Transverse colon (tissue), 4 donors: ENCODE measurements at regions not wholly inside any gene's neighbourhood (a gene's known extent, or its start where the extent isn't known, plus 50 kb on each side); places are given as distances from the start of the nearest gene placed in this dataset.

Experiments used
- DNase-seq: peaks from one replicate; pipeline ENCODE4 v3.0.0-alpha.2; 2019
- H3K27ac ChIP-seq, 4 donors: fragments of 200-600 bp; sonication (generic); 2 replicates each; pipeline ENCODE4 v1.5.1; 2016 to 2018; ENCODE audit warnings: inconsistent platforms in 4 of 4
- H3K27me3 ChIP-seq: fragments of 200-600 bp; sonication (generic); 2 replicates; pipeline ENCODE4 v1.5.1; 2017; ENCODE audit warnings: inconsistent platforms
- H3K36me3 ChIP-seq, 4 donors: fragments of 200-600 bp; sonication (generic); 2 replicates each; pipeline ENCODE4 v1.5.1; 2017 to 2019; ENCODE audit warnings: inconsistent platforms in 4 of 4
- H3K4me1 ChIP-seq, 4 donors: fragments of 200-600 bp; sonication (generic); 2 replicates each; pipeline ENCODE4 v1.5.1; 2017 to 2020; ENCODE audit warnings: inconsistent platforms in 4 of 4
- H3K4me3 ChIP-seq, 4 donors: fragments of 200-600 bp; sonication (generic); 1 replicate in 1 of 4; 2 replicates in 3 of 4; pipeline versions ENCODE4 v1.5.1 to v1.6.1; 2017 to 2019; ENCODE audit warnings: inconsistent platforms in 4 of 4
- H3K9me3 ChIP-seq, 2 donors: fragments of 200-600 bp; sonication (generic); 2 replicates each; pipeline ENCODE4 v1.5.1; 2017 to 2019; ENCODE audit warnings: inconsistent platforms in 2 of 2
- EP300 ChIP-seq: sonication (generic); formaldehyde crosslinking; IDR thresholded peaks from one replicate; pipeline ENCODE4 v1.6.1; 2017; ENCODE audit warnings: antibody characterized with exemption, low read depth
- POLR2A ChIP-seq: fragments of 450-650 bp; IDR thresholded peaks from one replicate; pipeline ENCODE4 v1.6.1; 2016; ENCODE audit warnings: antibody characterized with exemption, mild to moderate bottlenecking, moderate library complexity
- POLR2AphosphoS5 ChIP-seq, 3 donors: sonication (generic); formaldehyde crosslinking; IDR thresholded peaks; one replicate each; pipeline ENCODE4 v1.6.1; 2016; ENCODE audit warnings: antibody characterized with exemption in 3 of 3
- WGBS, 2 donors: methylation state at CpG; one replicate each; pipeline ENCODE4 v1.1.5; 2018; ENCODE audit warnings: low coverage in 1 of 2; 5-methylcytosine and 5-hydroxymethylcytosine counted together
- in situ Hi-C, 4 donors: fragments of 200-750 bp; cut with MboI; loops; one replicate each; pipeline versions ENCODE4 v1.15.0 to v1.15.1; 2017; ENCODE audit warnings: low sequenced_read_pairs in 3 of 4, low pct_ligation_motif_present in 1 of 4, low pct_unique_long_range_greater_than_20kb in 1 of 4
- intact Hi-C: fragments of 100-400 bp; cut with DNase I; formaldehyde crosslinking; loops from one replicate; pipeline ENCODE4 v1.15.1; 2023; ENCODE audit warnings: low total_unique reads
- TF ChIP-seq, protein P1 (sequence below), 5 experiments: fragments of 200-600 bp in 3 of 5; fragments of 450-650 bp in 2 of 5; sonication (generic) in 3 of 5; IDR thresholded peaks; 1 replicate in 2 of 5; 2 replicates in 3 of 5; pipeline ENCODE4 v1.5.1; 2016 to 2017; ENCODE audit warnings: antibody characterized with exemption in 5 of 5, inconsistent platforms in 3 of 5, mild to moderate bottlenecking in 2 of 5, moderate library complexity in 1 of 5

GRCh38 chr4:56197387-56197786 lies 189.9 kb downstream of the AASDH start:
- intact Hi-C loops: no loop called here
- Histone ChIP-seq H3K4me3 (no peak overlapping the region), H3K27ac (peak overlapping the region; percentile 45 to 69 (median 61)), H3K36me3 (no peaks in the 10 kb centered on the region), H3K9me3 (no peaks in the 10 kb centered on the region), H3K4me1 (peaks cover 7 to 35% (median 21%) of the 10 kb centered on the region in 4 donors), H3K27me3 (no peaks in the 10 kb centered on the region)
- peak; percentile 21 for DNase-seq
- TF ChIP-seq EP300 (no peak), POLR2AphosphoS5 (IDR thresholded peaks at IDR 0.05) (peak in 1 of 3 donors; percentile 15)
- TF ChIP-seq, protein P1, sequence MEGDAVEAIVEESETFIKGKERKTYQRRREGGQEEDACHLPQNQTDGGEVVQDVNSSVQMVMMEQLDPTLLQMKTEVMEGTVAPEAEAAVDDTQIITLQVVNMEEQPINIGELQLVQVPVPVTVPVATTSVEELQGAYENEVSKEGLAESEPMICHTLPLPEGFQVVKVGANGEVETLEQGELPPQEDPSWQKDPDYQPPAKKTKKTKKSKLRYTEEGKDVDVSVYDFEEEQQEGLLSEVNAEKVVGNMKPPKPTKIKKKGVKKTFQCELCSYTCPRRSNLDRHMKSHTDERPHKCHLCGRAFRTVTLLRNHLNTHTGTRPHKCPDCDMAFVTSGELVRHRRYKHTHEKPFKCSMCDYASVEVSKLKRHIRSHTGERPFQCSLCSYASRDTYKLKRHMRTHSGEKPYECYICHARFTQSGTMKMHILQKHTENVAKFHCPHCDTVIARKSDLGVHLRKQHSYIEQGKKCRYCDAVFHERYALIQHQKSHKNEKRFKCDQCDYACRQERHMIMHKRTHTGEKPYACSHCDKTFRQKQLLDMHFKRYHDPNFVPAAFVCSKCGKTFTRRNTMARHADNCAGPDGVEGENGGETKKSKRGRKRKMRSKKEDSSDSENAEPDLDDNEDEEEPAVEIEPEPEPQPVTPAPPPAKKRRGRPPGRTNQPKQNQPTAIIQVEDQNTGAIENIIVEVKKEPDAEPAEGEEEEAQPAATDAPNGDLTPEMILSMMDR (IDR thresholded peaks at IDR 0.05): peak in 1 of 5 experiments; percentile 18
- WGBS, 2 donors: 81 to 87% methylated on average over 4 to 5 of the region's 5 CpGs
- in situ Hi-C loops: no loop called here

DNA sequence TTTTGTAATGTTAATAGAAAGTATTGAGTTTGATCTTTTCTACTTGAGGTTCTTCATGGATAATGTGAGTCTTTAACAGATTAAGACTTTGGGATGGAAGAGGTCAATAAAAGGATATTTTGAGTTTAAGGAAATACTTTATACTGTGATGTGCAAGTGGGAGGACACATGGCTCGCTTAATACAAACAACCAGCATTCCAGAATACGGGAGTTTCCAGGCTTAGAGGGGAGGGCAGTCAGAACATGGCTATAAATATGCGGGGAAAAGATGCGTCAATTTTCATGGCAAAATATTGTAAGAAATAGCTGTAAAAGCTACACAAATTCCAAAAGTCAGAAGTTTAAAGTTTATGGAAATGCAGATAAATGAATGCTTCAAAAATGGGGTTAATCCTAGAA lies 192.3 kb downstream of the AASDH start:
- Histone ChIP-seq H3K27ac (no peak overlapping the region), H3K9me3 (no peaks in the 10 kb centered on the region), H3K36me3 (no peaks in the 10 kb centered on the region), H3K4me1 (peaks cover 7 to 35% (median 21%) of the 10 kb centered on the region in 4 donors), H3K4me3 (no peak overlapping the region), H3K27me3 (no peaks in the 10 kb centered on the region)
- DNase-seq: no peak
- TF ChIP-seq POLR2AphosphoS5 (IDR thresholded peaks at IDR 0.05) (no peak), POLR2A (no peak), EP300 (no peak)
- TF ChIP-seq, protein P1 (IDR thresholded peaks at IDR 0.05): no peak
- intact Hi-C loops (no loop called here), in situ Hi-C loops (no loop called here)
- WGBS, 2 donors: 58 to 70% methylated on average over 4 of the region's 4 CpGs

GRCh38 chr4:56191534-56191933 lies 195.8 kb downstream of the AASDH start:
- 67 to 85% methylated on average over 3 to 6 of the region's 6 CpGs for WGBS, 2 donors
- in situ Hi-C loops (no loop called here), intact Hi-C loops (no loop called here)

DNA sequence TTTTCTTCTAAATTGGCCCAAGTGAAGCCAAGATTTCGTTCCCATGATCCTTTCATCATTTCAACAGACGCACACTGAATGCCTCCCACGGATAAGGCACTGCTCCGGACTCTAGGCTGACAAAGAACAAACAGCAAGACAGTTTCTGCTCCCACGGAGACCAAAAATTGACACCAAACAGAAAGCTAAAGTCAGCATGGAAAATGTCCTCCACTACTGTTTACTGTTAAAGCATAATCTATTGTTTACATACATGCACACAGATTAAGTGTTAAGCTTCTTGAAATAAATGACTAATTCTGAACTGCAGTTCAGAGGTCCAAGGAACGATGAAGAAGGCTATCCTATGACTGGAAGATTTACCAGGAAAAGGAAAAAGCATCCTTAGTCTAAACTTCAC lies 199.6 kb downstream of the AASDH start:
- H3K4me1 ChIP-seq: no peaks in the 10 kb centered on the region
- intact Hi-C loops: no loop called here
- WGBS, 2 donors: 63 to 70% methylated on average over 5 to 6 of the region's 6 CpGs
- no peaks in the 10 kb centered on the region for H3K36me3 ChIP-seq
- no peaks in the 10 kb centered on the region for H3K9me3 ChIP-seq
- no peaks in the 10 kb centered on the region for H3K27me3 ChIP-seq
- no peak for DNase-seq
- TF ChIP-seq EP300 (no peak), POLR2A (no peak), POLR2AphosphoS5 (IDR thresholded peaks at IDR 0.05) (no peak)
- TF ChIP-seq, protein P1 (IDR thresholded peaks at IDR 0.05): no peak
- no peak overlapping the region for H3K4me3 ChIP-seq
- no peak overlapping the region for H3K27ac ChIP-seq
- in situ Hi-C loops: no loop called here

More at GRCh38 chr4:56191534-56191933, 195.8 kb downstream of the AASDH start:
- Histone ChIP-seq H3K4me1 (peaks cover 2 to 19% (median 8%) of the 10 kb centered on the region in 4 donors), H3K27ac (no peak overlapping the region), H3K9me3 (no peaks in the 10 kb centered on the region), H3K36me3 (no peaks in the 10 kb centered on the region), H3K4me3 (no peak overlapping the region), H3K27me3 (no peaks in the 10 kb centered on the region)
- no peak for TF ChIP-seq POLR2AphosphoS5 (IDR thresholded peaks at IDR 0.05)
- no peak for TF ChIP-seq POLR2A
- no peak for TF ChIP-seq EP300
- TF ChIP-seq, protein P1 (IDR thresholded peaks at IDR 0.05): no peak
- DNase-seq: no peak
